AG04450 (cell line): ENCODE measurements at regions not wholly inside any gene's neighbourhood (a gene's known extent, or its start where the extent isn't known, plus 50 kb on each side); places are given as distances from the start of the nearest gene placed in this dataset.

Source experiments
- CTCF ChIA-PET: fragments of 300-600, 350-600 bp; formaldehyde crosslinking; extraction: SDS; loops from one replicate; lab custom pipeline; 2022; ENCODE audit warnings: antibody characterized with exemption, inconsistent platforms; lab: Charles Lee
- POLR2A ChIA-PET: fragments of 350-600 bp; formaldehyde crosslinking; extraction: SDS; loops from one replicate; lab custom pipeline; 2021; ENCODE audit warnings: antibody characterized with exemption, inconsistent platforms; lab: Yijun Ruan, JAX
- DNase-seq: peaks from one replicate; pipeline ENCODE4 v3.0.0-alpha.2; 2011; ENCODE audit warnings: low read depth, low spot score
- H3K27ac ChIP-seq: one replicate; pipeline ENCODE4 v1.5.1; 2012; ENCODE audit warnings: low read depth, low read length, control low read depth
- H3K27me3 ChIP-seq: one replicate; pipeline ENCODE4 v1.6.0; 2012; ENCODE audit warnings: low read length; ENCODE audit not compliant: control insufficient read depth, insufficient read depth
- H3K4me3 ChIP-seq: 2 replicates; pipeline ENCODE4 v1.5.1; 2011; ENCODE audit warnings: mild to moderate bottlenecking, low read depth, low read length, control low read depth
- H3K9me3 ChIP-seq: 2 replicates; pipeline ENCODE4 v1.5.1; 2012; ENCODE audit warnings: low read length; ENCODE audit not compliant: control insufficient read depth, insufficient read depth
- TF ChIP-seq, protein P1 (sequence below): IDR thresholded peaks from 2 replicates; pipeline ENCODE4 v1.5.1; 2011; ENCODE audit warnings: low read depth, low read length, control low read depth, inconsistent platforms

DNA sequence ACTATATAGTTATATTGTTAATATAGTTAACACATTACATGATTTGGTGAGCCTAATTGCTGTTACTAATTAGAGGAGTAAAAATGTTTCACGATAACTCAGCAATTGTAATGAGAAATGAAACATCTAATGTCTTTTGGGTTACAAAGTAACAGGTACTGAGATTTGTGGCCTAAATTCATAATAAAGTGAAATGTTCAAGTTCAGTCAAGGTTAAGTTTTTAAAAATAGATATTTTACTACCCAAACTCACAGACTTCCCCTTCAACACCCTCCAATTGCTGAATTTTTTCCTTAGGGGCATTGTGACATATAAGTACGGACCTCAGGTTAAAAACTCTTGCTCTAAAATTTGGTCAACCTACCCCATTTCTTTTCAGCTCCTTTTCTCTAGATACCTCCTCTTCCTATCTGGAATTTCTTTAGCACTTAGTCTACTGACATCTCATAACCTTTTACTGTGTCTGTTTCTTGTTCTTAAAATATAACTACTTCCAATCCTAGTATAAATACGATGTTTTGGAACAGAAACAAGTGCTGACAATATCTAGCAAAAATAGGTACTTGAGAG, 112.3 kb upstream of the PRSS16 start:
- TF ChIP-seq, protein P1, sequence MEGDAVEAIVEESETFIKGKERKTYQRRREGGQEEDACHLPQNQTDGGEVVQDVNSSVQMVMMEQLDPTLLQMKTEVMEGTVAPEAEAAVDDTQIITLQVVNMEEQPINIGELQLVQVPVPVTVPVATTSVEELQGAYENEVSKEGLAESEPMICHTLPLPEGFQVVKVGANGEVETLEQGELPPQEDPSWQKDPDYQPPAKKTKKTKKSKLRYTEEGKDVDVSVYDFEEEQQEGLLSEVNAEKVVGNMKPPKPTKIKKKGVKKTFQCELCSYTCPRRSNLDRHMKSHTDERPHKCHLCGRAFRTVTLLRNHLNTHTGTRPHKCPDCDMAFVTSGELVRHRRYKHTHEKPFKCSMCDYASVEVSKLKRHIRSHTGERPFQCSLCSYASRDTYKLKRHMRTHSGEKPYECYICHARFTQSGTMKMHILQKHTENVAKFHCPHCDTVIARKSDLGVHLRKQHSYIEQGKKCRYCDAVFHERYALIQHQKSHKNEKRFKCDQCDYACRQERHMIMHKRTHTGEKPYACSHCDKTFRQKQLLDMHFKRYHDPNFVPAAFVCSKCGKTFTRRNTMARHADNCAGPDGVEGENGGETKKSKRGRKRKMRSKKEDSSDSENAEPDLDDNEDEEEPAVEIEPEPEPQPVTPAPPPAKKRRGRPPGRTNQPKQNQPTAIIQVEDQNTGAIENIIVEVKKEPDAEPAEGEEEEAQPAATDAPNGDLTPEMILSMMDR: no peak
- Histone ChIP-seq H3K9me3 (no peaks in the 10 kb centered on the region; the same call in 1 of the 2 replicates), H3K27ac (no peak overlapping the region), H3K27me3 (no peaks in the 10 kb centered on the region), H3K4me3 (no peak overlapping the region)
- ChIA-PET CTCF (no interaction called here), POLR2A (interaction anchor here (0.8 to 5.5 kb wide), 4 partner anchors 11 to 1118 kb away, joined by 3 to 251 read pairs (median 8); a partner anchor contains a TSS)
- DNase-seq: no peak

DNA sequence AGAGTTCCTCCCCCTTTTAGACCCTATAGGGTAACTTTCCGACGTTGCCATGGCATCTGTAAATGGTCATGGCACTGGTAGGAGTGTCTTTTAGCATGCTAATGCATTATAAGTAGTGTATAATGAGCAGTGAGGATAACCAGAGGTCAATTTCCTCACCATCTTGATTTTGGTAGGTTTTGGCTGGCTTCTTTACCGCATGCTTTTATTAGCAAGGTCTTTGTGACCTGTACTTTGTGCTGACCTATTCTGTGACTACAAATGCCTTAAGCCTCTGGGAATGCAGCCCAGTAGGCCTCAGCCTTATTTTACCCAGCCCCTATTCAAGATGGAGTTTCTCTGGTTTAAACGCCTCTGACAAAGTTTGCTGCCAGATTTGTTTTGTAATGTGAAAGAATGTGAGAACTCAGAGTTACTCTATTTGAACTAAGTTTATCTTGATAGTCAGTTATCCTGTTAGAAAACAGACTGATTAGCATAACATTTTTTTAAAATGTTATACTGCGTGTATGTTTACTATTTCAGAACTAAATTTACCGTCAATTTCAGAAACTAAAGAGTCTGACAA, 111.3 kb upstream of the PRSS16 start:
- no peak for DNase-seq
- Histone ChIP-seq H3K27ac (no peak overlapping the region), H3K27me3 (no peaks in the 10 kb centered on the region), H3K9me3 (no peaks in the 10 kb centered on the region; the same call in 1 of the 2 replicates), H3K4me3 (no peak overlapping the region)
- POLR2A ChIA-PET: no interaction called here
- CTCF ChIA-PET: no interaction called here
- TF ChIP-seq, protein P1: no peak

DNA sequence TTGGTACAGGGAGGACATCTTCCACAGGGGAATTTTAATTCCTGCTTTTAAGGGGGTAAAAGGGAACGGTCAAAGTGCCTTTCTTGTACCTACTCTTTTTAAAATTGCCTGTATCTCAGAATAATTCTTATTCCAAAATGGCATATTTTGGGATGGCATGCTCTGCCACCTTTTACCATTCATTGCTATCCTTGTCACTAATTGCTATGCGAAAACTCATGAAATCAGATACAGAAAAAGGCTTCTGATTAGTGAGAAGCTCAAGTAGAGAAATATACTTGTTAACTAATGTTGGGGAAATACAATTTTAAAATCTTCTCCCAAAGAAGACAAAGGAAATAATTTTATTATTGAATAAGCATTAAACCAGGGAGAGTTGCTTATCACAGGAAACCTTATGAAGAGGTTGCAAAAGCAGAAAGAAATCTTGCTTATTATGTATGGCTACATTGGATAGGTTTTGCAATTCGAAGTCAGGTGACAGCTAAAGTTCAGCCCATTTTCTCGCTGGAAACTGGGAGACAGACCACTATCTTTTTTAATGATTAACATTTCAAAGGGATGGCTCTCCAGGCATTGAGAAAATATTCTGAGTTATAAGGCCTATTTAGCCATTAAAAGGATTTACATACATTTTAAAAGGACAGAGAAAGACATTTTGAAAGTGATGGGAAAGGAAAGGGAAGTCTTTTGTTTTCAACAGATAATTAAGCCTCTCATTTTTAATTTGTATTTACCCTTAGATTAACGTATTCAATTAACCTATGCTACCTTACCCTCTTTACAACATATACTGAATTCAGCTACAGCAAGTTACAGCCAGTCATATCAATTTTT, 110.3 kb upstream of the PRSS16 start:
- no peak overlapping the region for H3K4me3 ChIP-seq
- H3K9me3 ChIP-seq: no peaks in the 10 kb centered on the region; the same call in 1 of the 2 replicates
- no peak for DNase-seq
- TF ChIP-seq, protein P1: no peak
- H3K27ac ChIP-seq: no peak overlapping the region
- POLR2A ChIA-PET: interaction anchor here (0.7 kb wide), 1 partner anchor 858 kb away, joined by 3 read pairs; no protein-coding TSS in a partner anchor
- CTCF ChIA-PET: interaction anchor here (0.9 kb wide), 1 partner anchor 10 kb away, joined by 3 read pairs; no protein-coding TSS in a partner anchor
- no peaks in the 10 kb centered on the region for H3K27me3 ChIP-seq

DNA sequence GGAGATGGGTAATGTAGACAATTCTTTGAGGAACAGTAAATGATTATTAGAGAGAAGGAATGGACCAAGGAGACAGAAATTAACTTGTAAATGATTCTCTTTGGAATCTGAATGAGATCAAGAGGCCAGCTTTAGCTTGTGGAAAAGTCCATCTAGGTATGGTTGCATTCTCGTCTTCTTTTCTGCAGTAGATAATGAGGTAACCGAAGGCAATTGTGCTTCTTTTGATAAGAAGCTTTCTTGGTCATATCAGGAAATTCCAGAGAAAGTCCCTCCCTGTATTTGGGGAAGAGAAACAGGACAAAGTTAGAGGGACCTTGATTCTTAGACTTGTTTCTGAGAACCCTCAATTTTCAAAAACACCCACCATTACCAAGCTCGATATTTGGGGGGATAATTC, 109.1 kb upstream of the PRSS16 start:
- no peaks in the 10 kb centered on the region; the same call in 1 of the 2 replicates for H3K9me3 ChIP-seq
- ChIA-PET POLR2A (interaction anchor here (0.5 to 1.4 kb wide), 3 partner anchors 9 to 755 kb away, joined by 3 to 9 read pairs (median 4); a partner anchor contains a TSS), CTCF (interaction anchor here (1.5 kb wide), 2 partner anchors 9 to 756 kb away, joined by 3 to 4 read pairs; no protein-coding TSS in a partner anchor)
- DNase-seq: no peak
- TF ChIP-seq, protein P1: no peak
- H3K4me3 ChIP-seq: no peak overlapping the region
- H3K27me3 ChIP-seq: no peaks in the 10 kb centered on the region
- no peak overlapping the region for H3K27ac ChIP-seq
